ENCODE measurements at regions not wholly inside any gene's neighbourhood (a gene's known extent, or its start where the extent isn't known, plus 50 kb on each side); places are given as distances from the start of the nearest gene placed in this dataset.
"Not testable (repeated sequence)": the region's sequence is repeated elsewhere in the genome, so short reads cannot be mapped to it uniquely, and the experiment has no call there.

DNA sequence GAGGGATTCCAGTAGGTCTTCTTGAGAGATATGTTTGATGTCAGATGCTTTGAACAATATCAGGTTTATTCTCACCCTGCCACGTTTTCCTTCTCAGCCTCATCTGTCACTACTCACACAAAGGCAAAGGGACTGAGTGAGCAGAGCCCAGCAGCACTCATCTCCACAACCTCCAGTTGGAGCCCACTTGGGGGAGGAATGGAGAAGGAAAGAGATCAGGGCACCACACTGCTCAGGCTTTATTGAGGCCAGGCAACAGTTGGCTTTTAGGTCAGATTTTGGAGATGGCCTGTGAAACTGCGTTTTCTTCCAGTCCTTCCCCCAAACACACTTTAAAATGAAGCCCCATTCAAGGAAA lies 57.3 kb upstream of the SEC22B start:
- H3K36me3 ChIP-seq (ENCODE audit: control insufficient read depth, insufficient read depth, low read length); H2AFZ ChIP-seq; H3K79me2 ChIP-seq; H3K9ac ChIP-seq; H3K4me3 ChIP-seq (ENCODE audit: low read depth, low read length); H3K9me3 ChIP-seq (ENCODE audit: control insufficient read depth, low read length); H3K4me2 ChIP-seq (ENCODE audit: low read length); H3K27ac ChIP-seq; H3K27me3 ChIP-seq (ENCODE audit: control insufficient read depth, insufficient read depth, low read length); H3K4me1 ChIP-seq: not testable (repeated sequence)

GRCh38 chr1:120232834-120233660 lies 56.7 kb upstream of the SEC22B start:
- not testable (repeated sequence) for H3K4me3 ChIP-seq (ENCODE audit: low read depth, low read length); H3K36me3 ChIP-seq (ENCODE audit: control insufficient read depth, insufficient read depth, low read length); H3K79me2 ChIP-seq; H3K27ac ChIP-seq; H3K9me3 ChIP-seq (ENCODE audit: control insufficient read depth, low read length); H2AFZ ChIP-seq; H3K4me2 ChIP-seq (ENCODE audit: low read length); H3K27me3 ChIP-seq (ENCODE audit: control insufficient read depth, insufficient read depth, low read length); H3K9ac ChIP-seq; H3K4me1 ChIP-seq

- H3K9ac ChIP-seq; H3K4me1 ChIP-seq; H2AFZ ChIP-seq; H3K27me3 ChIP-seq (ENCODE audit: control insufficient read depth, insufficient read depth, low read length); H3K79me2 ChIP-seq; H3K4me3 ChIP-seq (ENCODE audit: low read depth, low read length); H3K9me3 ChIP-seq (ENCODE audit: control insufficient read depth, low read length); H3K4me2 ChIP-seq (ENCODE audit: low read length); H3K36me3 ChIP-seq (ENCODE audit: control insufficient read depth, insufficient read depth, low read length); H3K27ac ChIP-seq: not testable (repeated sequence)
Measured at GRCh38 chr1:120229835-120230234, 53.5 kb upstream of the SEC22B start.
